ENCODE measurements at regions not wholly inside any gene's neighbourhood (a gene's known extent, or its start where the extent isn't known, plus 50 kb on each side); places are given as distances from the start of the nearest gene placed in this dataset.

DNA sequence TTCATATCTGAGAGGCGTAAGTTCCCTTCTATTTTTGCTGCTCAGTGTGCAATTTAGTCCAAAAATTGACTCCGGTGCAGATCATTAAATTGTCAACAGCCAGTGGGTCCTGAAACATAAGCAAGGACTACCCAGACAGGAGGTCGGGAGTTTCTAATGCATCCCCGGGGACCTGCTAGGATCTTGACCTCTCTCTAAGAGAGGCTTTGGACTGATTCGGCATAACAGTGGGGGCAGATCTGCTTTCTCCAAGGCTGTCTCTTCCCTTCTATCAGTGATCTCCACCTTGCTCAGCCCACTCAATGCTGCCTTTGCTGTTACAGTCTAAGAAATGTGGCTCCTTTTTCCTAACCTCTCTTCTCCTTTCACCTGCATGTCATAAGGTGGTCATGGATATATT lies 199.1 kb upstream of the NRP1 start:
- Histone ChIP-seq H2AK5ac (ENCODE audit: insufficient read length, low read length) (no peak overlapping the region), H2BK5ac (ENCODE audit: insufficient read length, low read length) (no peak overlapping the region), H3K23ac (ENCODE audit: insufficient read length, low read depth, low read length) (no peak overlapping the region), H3T11ph (ENCODE audit: low read length) (no peak overlapping the region), H3K56ac (ENCODE audit: insufficient read length, low read depth, low read length) (no peak overlapping the region), H4K91ac (ENCODE audit: insufficient read length, low read depth, low read length) (no peak overlapping the region), H4K5ac (ENCODE audit: insufficient read length, low read depth, low read length) (no peak overlapping the region), H2BK120ac (ENCODE audit: low read depth, low read length, poor library complexity, severe bottlenecking) (no peak overlapping the region), H3K9me3 (ENCODE audit: control insufficient read depth, low read depth, low read length) (no peaks in the 10 kb centered on the region), H4K8ac (replicated peaks; ENCODE audit: insufficient read length, low read depth, low read length) (no peak overlapping the region), H3K4me1 (ENCODE audit: insufficient read depth, low read length) (peaks cover 6% of the 10 kb centered on the region; the same call in 1 of the 2 replicates), H3K9ac (ENCODE audit: extremely low read depth, insufficient read length, low read length) (no peak overlapping the region), H3K4me2 (ENCODE audit: insufficient read depth, insufficient read length, low read length) (no peak overlapping the region), H2BK15ac (ENCODE audit: low read depth, low read length) (no peak overlapping the region), H3K23me2 (ENCODE audit: insufficient read length, low read depth, low read length, poor library complexity, severe bottlenecking) (no peaks in the 10 kb centered on the region), H2BK20ac (ENCODE audit: low read depth, low read length, poor library complexity, severe bottlenecking) (no peak overlapping the region), H3K79me1 (ENCODE audit: insufficient read depth, low read depth, low read length, poor library complexity, severe bottlenecking) (no peaks in the 10 kb centered on the region), H3K18ac (ENCODE audit: insufficient read length, low read depth, low read length) (no peak overlapping the region), H2BK12ac (ENCODE audit: insufficient read length, low read depth, low read length) (no peak overlapping the region), H3K4ac (ENCODE audit: low read depth, low read length) (no peak overlapping the region), H3K27me3 (ENCODE audit: insufficient read depth, low read length) (no peaks in the 10 kb centered on the region), H3K14ac (ENCODE audit: insufficient read depth, low read length) (no peak overlapping the region), H2AFZ (ENCODE audit: low read length) (no peak overlapping the region), H3K27ac (ENCODE audit: insufficient read length, low read depth, low read length) (no peak overlapping the region), H3K79me2 (ENCODE audit: insufficient read depth, low read length) (no peaks in the 10 kb centered on the region), H4K20me1 (ENCODE audit: control insufficient read depth, insufficient read depth, insufficient read length) (no peaks in the 10 kb centered on the region)
- no peak overlapping the region for H3K27ac Mint-ChIP-seq
- H3K27me3 Mint-ChIP-seq (ENCODE audit: low read depth), result no peaks in the 10 kb centered on the region
- H3K4me3 Mint-ChIP-seq, result no peak overlapping the region
- WGBS (ENCODE audit: extremely low coverage, insufficient read length, low lambda C conversion rate), result no CpG with 5 or more reads among the region's 5 CpGs
- TF ChIP-seq, protein P1, sequence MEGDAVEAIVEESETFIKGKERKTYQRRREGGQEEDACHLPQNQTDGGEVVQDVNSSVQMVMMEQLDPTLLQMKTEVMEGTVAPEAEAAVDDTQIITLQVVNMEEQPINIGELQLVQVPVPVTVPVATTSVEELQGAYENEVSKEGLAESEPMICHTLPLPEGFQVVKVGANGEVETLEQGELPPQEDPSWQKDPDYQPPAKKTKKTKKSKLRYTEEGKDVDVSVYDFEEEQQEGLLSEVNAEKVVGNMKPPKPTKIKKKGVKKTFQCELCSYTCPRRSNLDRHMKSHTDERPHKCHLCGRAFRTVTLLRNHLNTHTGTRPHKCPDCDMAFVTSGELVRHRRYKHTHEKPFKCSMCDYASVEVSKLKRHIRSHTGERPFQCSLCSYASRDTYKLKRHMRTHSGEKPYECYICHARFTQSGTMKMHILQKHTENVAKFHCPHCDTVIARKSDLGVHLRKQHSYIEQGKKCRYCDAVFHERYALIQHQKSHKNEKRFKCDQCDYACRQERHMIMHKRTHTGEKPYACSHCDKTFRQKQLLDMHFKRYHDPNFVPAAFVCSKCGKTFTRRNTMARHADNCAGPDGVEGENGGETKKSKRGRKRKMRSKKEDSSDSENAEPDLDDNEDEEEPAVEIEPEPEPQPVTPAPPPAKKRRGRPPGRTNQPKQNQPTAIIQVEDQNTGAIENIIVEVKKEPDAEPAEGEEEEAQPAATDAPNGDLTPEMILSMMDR (conservative IDR thresholded peaks at IDR 0.05), result no peak
- no peak for DNase-seq
- peaks cover 23 to 28% of the 10 kb centered on the region in 2 experiments for H3K4me1 Mint-ChIP-seq
- peaks cover 12 to 17% of the 10 kb centered on the region in 2 experiments for H3K9me3 Mint-ChIP-seq
- peaks cover 5 to 16% (median 5%) of the 10 kb centered on the region in 3 experiments; a peak in 6 of 7 replicates for H3K36me3 Mint-ChIP-seq (ENCODE audit: insufficient read depth in 1 of 3, low read depth in 3 of 3)

Data from H9 (cell line).